Activated naive CD4-positive, alpha-beta T cell treated with anti-CD3 and anti-CD28 coated beads, Interleukin-2, amount 50 U/mL, for 72 hours (primary cell): ENCODE measurements at regions not wholly inside any gene's neighbourhood (a gene's known extent, or its start where the extent isn't known, plus 50 kb on each side); places are given as distances from the start of the nearest gene placed in this dataset.

Experiments
- ATAC-seq, 2 donors: fragments of 150-1000 bp; cut with Tn5 transposase; 2 replicates each; pipeline ENCODE4 v1.10.0; 2021; ENCODE audit warnings: mild to moderate bottlenecking in 2 of 2, moderate library complexity in 2 of 2
- DNase-seq, 2 donors: peaks; one replicate each; pipeline ENCODE4 v3.0.0; 2021 to 2022; ENCODE audit warnings: low spot score in 2 of 2
- H3K27ac Mint-ChIP-seq, 2 donors: one replicate each; pipeline ENCODE4 v1.8.0; 2022; ENCODE audit warnings: mild to moderate bottlenecking in 2 of 2, mixed read lengths in 2 of 2
- H3K36me3 Mint-ChIP-seq, 2 donors: one replicate each; pipeline ENCODE4 v1.8.0; 2022; ENCODE audit warnings: mixed read lengths in 2 of 2
- H3K9me3 Mint-ChIP-seq, 2 donors: one replicate each; pipeline ENCODE4 v1.8.0; 2022; ENCODE audit warnings: mixed read lengths in 2 of 2

DNA sequence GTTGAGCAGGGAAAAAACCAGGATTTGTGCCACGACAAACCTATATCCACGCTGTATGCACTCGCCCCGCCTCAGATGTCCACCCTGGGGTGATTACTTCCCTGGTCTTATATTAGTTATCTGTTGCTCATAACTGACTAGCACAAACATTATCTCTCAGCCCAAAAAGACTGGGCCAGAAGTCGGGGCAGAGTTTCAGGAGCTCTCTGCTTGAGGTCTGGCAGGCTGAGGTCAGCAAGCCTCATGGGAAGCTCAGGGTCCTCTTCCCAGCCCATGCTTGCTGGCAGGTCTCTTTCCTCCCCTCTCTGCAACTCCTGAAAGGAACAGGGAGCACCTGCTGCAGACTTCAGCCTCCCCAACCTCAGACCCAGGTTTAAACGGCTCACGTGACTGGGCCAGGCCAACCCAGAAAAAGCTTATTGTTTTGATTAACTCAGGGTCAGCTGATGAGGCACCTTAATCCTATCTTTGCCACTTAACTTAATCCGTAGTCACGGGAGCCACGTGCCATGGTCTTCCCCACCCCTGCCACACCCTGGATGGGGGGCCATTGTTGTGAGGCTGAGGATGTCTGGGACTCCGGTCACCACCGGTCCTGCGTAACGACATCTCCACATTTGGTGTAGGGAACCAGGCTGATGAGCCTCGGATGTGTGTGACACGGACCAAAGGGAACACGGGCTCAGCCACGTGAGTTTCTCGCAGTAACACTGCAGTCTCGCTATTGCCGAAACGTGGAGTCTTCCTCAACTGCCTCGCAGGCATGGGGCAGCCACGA lies 123.7 kb upstream of the IRX4 start:
- H3K36me3 Mint-ChIP-seq = no peaks in the 10 kb centered on the region
- no peak for ATAC-seq
- H3K27ac Mint-ChIP-seq = no peak overlapping the region
- H3K9me3 Mint-ChIP-seq = no peaks in the 10 kb centered on the region
- DNase-seq = no peak

DNA sequence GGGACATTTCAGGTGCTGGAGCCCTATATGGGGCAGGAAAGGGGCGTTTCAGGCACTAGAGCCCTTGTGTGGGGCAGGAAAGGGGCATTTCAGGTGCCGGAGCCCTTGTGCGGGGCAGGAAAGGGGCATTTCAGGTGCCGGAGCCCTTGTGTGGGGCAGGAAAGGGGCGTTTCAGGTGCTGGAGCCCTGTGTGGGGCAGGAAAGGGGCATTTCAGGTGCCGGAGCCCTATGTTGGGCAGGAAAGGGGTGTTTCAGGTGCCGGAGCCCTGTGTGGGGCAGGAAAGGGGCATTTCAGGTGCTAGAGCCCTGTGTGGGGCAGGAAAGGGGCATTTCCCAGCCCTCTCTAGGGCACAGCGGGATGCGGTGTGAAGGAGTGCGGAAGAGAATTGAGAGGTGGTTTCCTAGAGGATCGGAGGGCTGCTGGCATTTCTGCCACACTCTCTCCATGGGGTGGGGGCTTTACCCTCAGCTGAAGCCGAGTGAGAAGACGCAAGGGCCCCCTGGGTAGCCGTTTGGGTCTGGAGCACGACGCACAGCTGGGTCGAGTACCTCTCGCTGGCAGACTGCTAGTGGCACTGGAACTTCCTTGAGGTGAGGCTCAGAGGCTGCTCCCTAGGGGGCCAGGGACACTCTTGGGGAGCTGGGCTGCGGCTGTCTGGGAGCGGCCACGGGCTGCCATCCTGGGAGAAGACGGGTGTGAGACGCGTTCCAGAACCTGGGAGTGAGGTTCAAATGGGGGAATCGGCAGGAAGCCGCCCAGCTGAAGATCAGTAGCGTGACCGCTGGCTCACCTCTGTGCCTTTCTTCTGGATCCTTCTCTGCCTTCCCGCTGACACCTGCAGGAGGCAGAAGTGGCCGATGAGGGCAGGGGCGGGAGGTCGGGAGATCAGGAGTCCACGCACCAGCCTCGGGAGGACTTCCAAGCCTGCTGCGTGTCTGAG lies 122.6 kb upstream of the IRX4 start:
- DNase-seq = no peak
- Mint-ChIP-seq H3K36me3 (no peaks in the 10 kb centered on the region), H3K9me3 (no peaks in the 10 kb centered on the region), H3K27ac (no peak overlapping the region)
- ATAC-seq = no peak

DNA sequence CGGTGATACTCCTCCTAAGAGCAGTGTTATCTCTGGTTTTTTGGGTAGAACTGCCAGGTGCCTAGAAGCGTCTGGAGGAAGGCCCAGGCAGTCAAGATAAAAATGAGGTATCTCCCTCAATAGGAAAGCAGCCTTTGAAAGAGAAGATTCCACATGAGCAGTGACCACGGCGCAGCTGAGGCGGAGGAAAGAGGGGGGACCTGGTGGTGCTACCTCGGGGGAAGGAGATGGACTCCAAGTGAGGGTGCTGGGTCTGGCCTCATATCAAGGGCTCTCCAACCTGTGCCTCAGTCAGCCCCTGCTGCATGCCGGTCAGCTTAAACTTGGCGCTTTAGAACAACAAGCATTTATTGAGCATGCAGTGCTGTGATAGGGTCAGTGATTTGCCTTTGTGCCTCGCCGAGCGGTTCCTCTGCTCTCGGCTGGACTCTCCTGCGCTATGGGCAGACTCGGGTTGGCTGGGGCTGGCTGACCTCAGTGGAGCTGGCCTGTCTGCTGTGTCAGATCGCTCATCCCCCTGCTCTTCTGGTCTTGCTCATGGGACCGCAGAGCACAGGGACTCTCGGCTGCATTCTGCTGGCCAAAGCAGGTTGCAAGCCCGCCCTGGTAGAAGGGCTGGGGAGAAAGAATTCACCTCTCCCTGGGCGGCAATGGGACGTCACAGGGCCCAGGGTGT lies 121.1 kb upstream of the IRX4 start:
- no peak for ATAC-seq
- no peaks in the 10 kb centered on the region for H3K9me3 Mint-ChIP-seq
- no peak overlapping the region for H3K27ac Mint-ChIP-seq
- DNase-seq = no peak
- H3K36me3 Mint-ChIP-seq = no peaks in the 10 kb centered on the region

DNA sequence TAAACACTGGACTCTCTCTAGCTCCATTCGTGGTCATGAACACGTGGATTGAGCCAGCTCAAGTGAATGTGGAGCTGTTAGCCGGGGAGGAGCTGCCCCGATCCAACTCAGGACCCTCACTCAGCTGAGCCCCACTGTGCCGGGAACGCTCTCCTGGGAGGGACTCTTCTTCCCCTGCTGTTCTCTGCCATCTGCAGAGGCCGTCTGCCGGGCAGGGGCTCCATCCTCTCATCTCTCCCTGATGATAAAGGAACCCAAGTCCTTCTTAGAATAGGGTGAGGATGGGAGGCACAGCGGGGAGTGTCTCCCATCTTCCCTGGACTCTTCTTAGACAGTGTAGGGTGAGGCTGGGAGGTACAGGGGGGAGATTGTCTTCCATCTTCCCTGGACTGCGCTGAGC lies 120.5 kb upstream of the IRX4 start:
- no peak for ATAC-seq
- H3K27ac Mint-ChIP-seq = no peak overlapping the region
- H3K9me3 Mint-ChIP-seq = peaks cover 5 to 6% of the 10 kb centered on the region in 2 donors
- peaks cover 0 to 4% of the 10 kb centered on the region in 2 donors for H3K36me3 Mint-ChIP-seq
- DNase-seq = no peak

DNA sequence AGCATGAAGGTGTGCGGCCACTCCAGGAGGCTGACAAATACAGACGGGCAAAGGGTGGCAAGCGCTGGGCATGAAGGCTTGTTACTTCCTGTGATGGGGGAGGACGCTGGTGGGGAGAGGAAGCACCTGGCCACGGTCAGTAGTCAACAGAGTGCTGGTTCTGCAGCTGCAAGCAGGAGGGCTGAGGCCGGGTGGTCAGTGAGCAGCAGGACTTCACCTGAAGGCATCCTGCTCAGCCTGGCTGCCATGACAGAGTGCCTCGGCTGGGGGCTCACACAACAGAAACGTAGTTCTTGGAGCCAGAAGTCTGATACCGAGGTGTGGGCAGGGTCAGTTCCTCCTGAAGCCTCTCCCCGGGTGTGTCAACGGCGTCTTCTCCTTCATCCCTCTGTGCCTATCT lies 118.6 kb upstream of the IRX4 start:
- peaks cover 0 to 9% of the 10 kb centered on the region in 2 donors for H3K36me3 Mint-ChIP-seq
- DNase-seq = no peak
- no peak overlapping the region for H3K27ac Mint-ChIP-seq
- no peak for ATAC-seq
- H3K9me3 Mint-ChIP-seq = peaks cover 11% of the 10 kb centered on the region in 2 donors

DNA sequence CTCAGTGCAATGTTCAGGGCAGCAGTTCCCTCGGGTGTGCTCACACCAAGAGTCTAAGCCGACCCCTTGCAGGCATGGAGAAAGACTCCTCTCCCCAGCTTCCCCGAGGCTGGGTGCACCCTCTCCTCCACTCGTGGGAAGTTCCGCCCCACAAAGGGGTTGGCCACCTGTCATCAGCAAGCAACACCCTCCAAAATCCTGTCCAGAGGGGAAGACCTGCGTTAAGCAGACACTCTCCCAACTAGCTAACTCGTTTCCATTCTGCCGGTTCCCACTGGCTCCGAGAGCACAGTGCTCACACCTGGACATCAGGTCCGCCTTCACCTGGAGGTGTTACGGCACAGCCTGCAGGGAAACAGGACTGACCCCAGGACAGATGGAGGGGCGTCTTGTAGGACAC lies 117.9 kb upstream of the IRX4 start:
- peaks cover 0 to 9% of the 10 kb centered on the region in 2 donors for H3K36me3 Mint-ChIP-seq
- ATAC-seq (no peak), DNase-seq (no peak)
- peaks cover 11% of the 10 kb centered on the region in 2 donors for H3K9me3 Mint-ChIP-seq
- H3K27ac Mint-ChIP-seq = no peak overlapping the region

DNA sequence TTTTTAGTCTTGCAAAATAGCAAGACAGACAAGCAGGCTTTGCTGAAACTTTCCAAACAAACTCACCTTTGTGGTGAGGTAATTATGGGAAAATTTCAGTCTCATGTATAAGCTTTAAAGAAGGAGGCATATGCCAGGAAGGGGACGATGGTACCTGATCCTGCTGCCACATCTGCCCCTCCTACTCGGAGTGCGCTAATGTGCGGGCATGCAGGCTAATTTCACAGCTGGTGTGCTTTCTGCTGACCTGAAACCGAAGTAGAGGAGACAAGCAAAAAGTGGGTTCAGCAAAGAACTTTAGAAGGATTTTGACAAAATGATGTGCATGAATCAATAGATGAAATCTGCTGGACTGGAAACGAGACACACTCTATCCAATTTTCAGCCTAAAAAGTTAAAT lies 117.1 kb upstream of the IRX4 start:
- no peak for DNase-seq
- no peak for ATAC-seq
- H3K36me3 Mint-ChIP-seq = peaks cover 0 to 9% of the 10 kb centered on the region in 2 donors
- H3K9me3 Mint-ChIP-seq = peaks cover 11% of the 10 kb centered on the region in 2 donors
- no peak overlapping the region for H3K27ac Mint-ChIP-seq

DNA sequence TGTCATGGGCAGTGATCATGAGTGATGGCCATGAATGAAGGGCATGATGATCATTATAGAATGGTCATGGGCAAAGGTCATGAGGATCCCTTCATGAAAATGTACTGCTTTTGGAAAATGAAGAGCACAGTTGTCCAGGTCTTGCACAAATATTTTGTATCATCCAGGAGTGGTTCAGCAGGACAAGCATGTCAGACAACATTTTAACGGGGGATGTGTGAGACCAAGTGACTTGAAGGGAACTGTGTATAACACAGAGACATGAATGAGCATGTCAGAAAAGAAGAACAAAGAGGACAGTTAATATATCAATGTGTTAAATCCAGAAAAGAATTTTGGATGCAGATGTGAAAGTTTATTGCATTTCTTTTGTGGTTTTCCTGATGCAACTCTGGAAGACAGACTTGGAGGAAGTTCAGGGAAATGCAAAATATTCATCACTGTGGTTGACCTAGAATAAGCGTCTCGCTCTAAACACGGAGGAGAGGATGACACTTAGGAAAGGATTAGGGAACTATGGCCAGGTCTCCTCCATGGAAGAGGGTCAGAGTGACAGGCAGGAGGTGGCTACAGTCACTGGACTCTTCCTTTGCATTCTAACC lies 116.1 kb upstream of the IRX4 start:
- ATAC-seq (no peak), DNase-seq (no peak)
- no peak overlapping the region for H3K27ac Mint-ChIP-seq
- H3K36me3 Mint-ChIP-seq = peaks cover 0 to 9% of the 10 kb centered on the region in 2 donors
- peaks cover 11 to 16% of the 10 kb centered on the region in 2 donors for H3K9me3 Mint-ChIP-seq

DNA sequence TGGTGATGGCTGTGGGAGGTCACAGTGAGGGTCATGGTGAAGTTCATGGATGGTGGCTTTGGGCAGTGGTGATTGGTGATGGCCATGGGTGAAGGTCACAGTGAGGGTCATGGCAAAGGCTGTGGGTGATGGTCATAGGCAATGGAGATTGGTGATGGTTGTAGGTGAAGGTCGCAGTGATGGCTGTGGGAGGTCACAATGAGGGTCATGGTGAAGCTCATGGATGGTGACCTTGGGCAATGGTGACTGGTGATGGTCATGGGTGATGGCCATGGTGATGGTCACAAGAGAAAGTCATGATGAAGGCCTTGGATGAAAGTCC lies 115.6 kb upstream of the IRX4 start:
- H3K36me3 Mint-ChIP-seq = peaks cover 0 to 9% of the 10 kb centered on the region in 2 donors
- no peak overlapping the region for H3K27ac Mint-ChIP-seq
- DNase-seq (no peak), ATAC-seq (no peak)
- H3K9me3 Mint-ChIP-seq = peaks cover 11 to 19% of the 10 kb centered on the region in 2 donors

DNA sequence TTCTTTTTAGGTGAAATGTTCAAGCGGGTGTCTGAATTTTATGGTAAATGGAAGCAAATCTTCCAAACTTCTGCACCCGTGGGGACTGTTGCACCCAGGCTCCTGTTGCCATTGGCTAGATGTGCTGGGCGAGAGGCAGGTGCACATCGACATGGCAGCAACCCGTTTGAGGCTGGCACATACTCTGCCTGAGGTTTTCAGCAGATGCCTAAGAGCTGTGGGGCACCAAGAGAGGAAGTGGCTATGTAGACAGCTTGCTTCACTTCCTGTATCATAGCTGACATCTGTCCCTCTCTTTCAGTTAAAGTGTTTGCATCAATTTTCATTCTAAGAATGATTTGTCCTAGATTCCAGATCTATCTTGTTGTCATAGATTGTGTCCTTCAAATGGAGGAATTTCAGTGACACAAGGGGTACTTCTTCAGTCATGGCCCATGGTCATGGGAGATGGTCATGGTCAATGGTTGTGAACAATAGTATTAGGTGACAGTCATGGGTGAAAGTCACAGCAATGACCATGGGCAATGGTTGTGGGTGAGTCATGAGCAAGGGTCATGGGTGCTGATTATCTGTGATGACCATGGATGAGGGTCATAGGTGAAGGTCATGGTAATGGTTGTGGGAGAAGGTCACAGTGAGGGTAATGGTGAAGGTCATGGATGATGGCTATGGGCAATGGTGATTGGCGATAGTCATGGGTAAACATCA lies 115.1 kb upstream of the IRX4 start:
- no peak for DNase-seq
- H3K9me3 Mint-ChIP-seq = peaks cover 11 to 20% of the 10 kb centered on the region in 2 donors

DNA sequence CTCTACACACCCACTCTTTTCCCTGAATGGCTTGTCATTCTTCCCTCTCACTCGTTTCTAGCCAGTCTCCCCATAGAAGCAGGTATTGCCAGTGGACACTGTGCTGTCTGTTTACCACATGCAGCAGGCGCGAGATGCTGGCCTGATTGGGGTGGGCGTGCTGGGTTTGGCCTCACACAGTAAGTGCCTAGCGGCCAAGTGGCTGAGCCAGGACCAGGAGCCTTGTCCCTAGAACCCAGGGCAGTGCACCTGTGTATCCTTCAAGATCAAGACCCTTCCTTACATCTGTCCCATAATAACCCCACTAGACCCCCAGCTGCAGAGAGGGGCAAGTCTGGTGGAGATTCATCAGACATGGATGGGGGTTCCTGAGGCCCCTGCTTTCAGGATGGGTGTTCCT lies 112.8 kb upstream of the IRX4 start:
- ATAC-seq (no peak), DNase-seq (no peak)
- H3K27ac Mint-ChIP-seq = no peak overlapping the region
- H3K9me3 Mint-ChIP-seq = peaks cover 13 to 24% of the 10 kb centered on the region in 2 donors
- H3K36me3 Mint-ChIP-seq = peaks cover 0 to 9% of the 10 kb centered on the region in 2 donors

More for the DNA sequence above, 115.1 kb upstream of the IRX4 start:
- H3K36me3 Mint-ChIP-seq = peaks cover 0 to 9% of the 10 kb centered on the region in 2 donors
- H3K27ac Mint-ChIP-seq = no peak overlapping the region
- no peak for ATAC-seq

DNA sequence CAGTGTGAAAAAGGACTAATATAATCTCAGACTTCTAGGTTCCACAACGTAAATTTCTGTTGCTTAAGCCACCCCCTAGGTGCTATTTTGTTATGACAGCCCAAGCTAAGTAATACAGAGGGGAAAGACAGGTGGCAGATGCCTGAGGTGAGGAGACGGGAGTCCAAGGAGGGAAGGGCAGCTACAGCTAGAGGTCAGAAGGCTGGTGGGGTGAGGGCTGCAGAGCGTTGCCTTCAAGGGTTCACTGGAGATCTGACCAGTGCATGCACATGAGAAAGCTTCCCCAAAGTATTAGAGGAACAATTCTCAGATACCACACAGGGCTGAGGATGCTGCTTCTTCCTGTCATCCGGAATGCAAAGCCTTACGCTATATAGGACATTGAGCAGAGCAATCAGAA lies 104.7 kb upstream of the IRX4 start:
- no peak for DNase-seq
- Mint-ChIP-seq H3K36me3 (peaks cover 0 to 6% of the 10 kb centered on the region in 2 donors), H3K27ac (no peak overlapping the region), H3K9me3 (peaks cover 9 to 11% of the 10 kb centered on the region in 2 donors)
- ATAC-seq = no peak

DNA sequence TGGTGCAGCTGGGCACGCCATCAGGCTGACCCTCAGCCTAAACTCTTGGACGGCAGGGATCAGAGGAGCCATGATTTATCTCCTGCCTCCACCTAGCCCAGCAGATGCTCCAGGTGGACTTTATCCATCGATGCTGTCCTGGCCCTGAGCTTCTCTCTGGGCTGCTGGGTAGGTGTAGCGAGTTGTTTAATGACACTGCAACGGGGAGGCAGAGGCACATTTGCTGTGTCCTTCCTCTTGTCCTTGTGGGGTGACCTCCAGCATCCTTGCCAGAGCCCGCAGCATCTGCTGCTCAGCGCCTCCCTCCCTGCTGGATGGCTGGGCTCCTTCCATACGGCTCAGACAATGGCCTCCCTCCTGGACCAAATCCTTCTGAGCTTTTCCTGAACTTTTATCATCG lies 103.1 kb upstream of the IRX4 start:
- H3K9me3 Mint-ChIP-seq = peaks cover 9 to 10% of the 10 kb centered on the region in 2 donors
- H3K36me3 Mint-ChIP-seq = peaks cover 0 to 6% of the 10 kb centered on the region in 2 donors
- DNase-seq (no peak), ATAC-seq (no peak)
- H3K27ac Mint-ChIP-seq = no peak overlapping the region

DNA sequence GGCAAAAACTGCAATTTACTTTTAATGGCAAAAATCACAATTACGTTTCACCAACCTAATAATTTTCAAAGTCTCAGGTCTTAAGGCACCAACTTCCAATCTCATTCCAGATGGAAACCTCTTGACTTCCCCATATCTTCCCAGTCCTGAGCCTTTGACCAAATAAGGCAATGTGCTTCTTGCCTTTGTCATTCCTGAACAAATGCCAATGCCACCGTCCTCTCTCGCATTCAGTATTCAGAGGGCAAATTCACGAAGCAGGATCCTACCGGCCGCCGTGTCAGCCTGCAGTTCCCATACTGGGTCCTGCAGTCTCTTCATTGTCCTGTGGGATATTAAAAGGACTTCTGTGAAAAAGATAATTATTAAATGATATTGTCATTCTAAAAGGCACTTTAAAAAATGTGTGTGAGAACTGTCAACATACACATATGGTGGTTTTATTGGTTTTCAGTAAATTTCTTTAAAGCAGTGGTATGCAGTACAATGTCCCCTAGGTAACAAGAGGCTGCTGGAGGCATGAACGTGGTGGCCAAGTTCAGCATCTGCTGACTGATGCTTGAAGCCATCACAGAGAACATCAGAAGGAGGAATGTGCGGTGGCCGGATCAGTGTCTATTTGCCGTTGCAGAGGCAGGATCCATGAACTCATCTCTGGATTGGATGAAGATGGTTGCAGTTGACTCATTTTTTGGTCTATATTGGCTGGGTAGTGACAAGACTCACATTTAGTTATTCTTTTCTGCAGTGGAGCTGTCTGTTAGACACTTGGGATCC lies 101.4 kb upstream of the IRX4 start:
- no peak overlapping the region for H3K27ac Mint-ChIP-seq
- H3K36me3 Mint-ChIP-seq = no peaks in the 10 kb centered on the region
- ATAC-seq (no peak), DNase-seq (no peak)
- H3K9me3 Mint-ChIP-seq = peaks cover 4 to 5% of the 10 kb centered on the region in 2 donors

DNA sequence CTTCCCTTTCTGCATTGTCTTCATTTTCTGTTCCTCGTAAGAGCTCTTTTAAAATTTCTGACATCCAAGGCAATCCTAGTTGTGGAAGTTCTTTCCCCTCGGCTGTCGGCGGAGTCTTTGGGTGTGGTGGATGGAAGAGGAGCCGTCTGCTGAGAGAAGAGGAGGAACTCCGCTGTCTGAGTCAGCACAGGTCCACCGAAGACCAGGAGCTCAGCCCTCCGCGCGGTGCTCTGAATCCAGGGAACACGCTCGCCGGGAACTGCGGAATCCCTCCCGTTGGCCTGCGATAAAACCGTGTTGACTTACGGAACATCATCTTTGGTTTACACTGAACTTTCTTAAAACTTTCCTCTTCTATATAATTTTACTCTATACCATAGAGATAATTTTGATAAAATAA lies 100.7 kb upstream of the IRX4 start:
- no peak overlapping the region for H3K27ac Mint-ChIP-seq
- DNase-seq (no peak), ATAC-seq (no peak)
- H3K9me3 Mint-ChIP-seq = peaks cover 0 to 5% of the 10 kb centered on the region in 2 donors
- H3K36me3 Mint-ChIP-seq = no peaks in the 10 kb centered on the region
